ENCODE measurements at regions not wholly inside any gene's neighbourhood (a gene's known extent, or its start where the extent isn't known, plus 50 kb on each side); places are given as distances from the start of the nearest gene placed in this dataset.

DNA sequence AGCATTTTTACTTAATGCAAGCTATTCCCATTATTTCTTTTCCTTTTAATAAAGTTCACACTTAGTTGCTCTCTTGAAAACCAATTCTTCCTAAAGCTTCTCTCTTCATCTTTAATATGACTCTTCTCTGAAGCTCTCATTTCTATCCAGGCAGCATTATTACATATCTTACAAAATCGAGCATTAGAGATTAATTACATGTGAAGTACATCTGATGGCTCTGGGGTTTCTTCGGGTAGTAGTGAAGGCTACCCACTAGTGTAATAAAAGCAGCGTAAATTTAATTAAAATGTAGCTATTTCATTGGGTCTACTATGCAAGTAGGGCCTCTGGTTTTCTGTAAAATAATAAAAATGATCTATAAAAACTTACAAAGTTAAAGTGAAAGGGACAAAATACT lies 513.6 kb upstream of the DPH6 start:
- ChIA-PET POLR2A (no interaction called here), CTCF (no interaction called here)
- H3K9me3 Mint-ChIP-seq (ENCODE audit: unreplicated experiment), result no peaks in the 10 kb centered on the region

DNA sequence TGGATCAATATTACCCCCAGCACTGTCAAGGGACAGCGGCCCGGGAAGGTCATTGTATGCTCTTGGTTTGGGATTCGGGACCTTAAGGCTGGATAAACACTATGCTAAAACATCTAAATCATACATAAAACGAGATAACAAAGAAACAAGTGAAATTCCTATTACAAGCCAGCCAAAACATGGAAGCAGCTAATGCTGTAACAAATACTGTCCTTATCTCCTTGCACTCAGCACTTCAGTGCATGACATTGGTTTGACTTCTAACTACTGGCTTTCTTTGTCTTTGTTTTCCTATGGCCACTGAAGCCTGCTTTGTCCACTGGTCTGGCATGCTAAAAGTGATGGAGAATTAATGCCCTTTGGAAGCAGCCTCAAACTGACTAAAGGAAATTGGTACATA lies 516.4 kb upstream of the DPH6 start:
- ChIA-PET POLR2A (no interaction called here), CTCF (no interaction called here)
- no peaks in the 10 kb centered on the region for H3K4me1 Mint-ChIP-seq (ENCODE audit: low read depth, unreplicated experiment)
- Histone ChIP-seq H3K9me3 (no peaks in the 10 kb centered on the region), H3K36me3 (ENCODE audit: control insufficient read depth, insufficient read depth, low read length) (no peaks in the 10 kb centered on the region), H3K27me3 (replicated peaks; ENCODE audit: control insufficient read depth, insufficient read depth, low read length) (no peaks in the 10 kb centered on the region), H3K4me1 (no peaks in the 10 kb centered on the region), H3K4me3 (ENCODE audit: low read depth, low read length) (no peak overlapping the region)
- no peak for DNase-seq
- no peaks in the 10 kb centered on the region for H3K36me3 Mint-ChIP-seq (ENCODE audit: insufficient read depth, unreplicated experiment)
- no peak overlapping the region for H3K4me3 Mint-ChIP-seq (ENCODE audit: unreplicated experiment)
- no peaks in the 10 kb centered on the region for H3K27me3 Mint-ChIP-seq (ENCODE audit: insufficient read depth, unreplicated experiment)
- no peak overlapping the region for H3K27ac Mint-ChIP-seq (ENCODE audit: unreplicated experiment)
- no TSS peak for BruUV-seq (replicated peaks)
- no peaks in the 10 kb centered on the region for H3K9me3 Mint-ChIP-seq (ENCODE audit: unreplicated experiment)
- no peak for TF ChIP-seq CTCF (IDR thresholded peaks at IDR 0.05; ENCODE audit: insufficient read depth in 1 of 2, low read depth in 1 of 2, low read length in 1 of 2, severe bottlenecking in 1 of 2, unreplicated experiment in 1 of 2)
- intact Hi-C loops (cut with micrococcal nuclease; ENCODE audit: unreplicated experiment), result no loop called here

More for the DNA sequence above, 513.6 kb upstream of the DPH6 start:
- Mint-ChIP-seq H3K4me3 (ENCODE audit: unreplicated experiment) (no peak overlapping the region), H3K4me1 (ENCODE audit: low read depth, unreplicated experiment) (no peaks in the 10 kb centered on the region), H3K27ac (ENCODE audit: unreplicated experiment) (no peak overlapping the region), H3K36me3 (ENCODE audit: insufficient read depth, unreplicated experiment) (no peaks in the 10 kb centered on the region), H3K27me3 (ENCODE audit: insufficient read depth, unreplicated experiment) (no peaks in the 10 kb centered on the region)
- DNase-seq, result no peak
- H3K36me3 ChIP-seq (ENCODE audit: control insufficient read depth, insufficient read depth, low read length), result no peaks in the 10 kb centered on the region
- no peak overlapping the region for H3K4me3 ChIP-seq (ENCODE audit: low read depth, low read length)
- no peaks in the 10 kb centered on the region for H3K27me3 ChIP-seq (replicated peaks; ENCODE audit: control insufficient read depth, insufficient read depth, low read length)
- H3K9me3 ChIP-seq, result peaks cover 7% of the 10 kb centered on the region; the same call in 1 of the 2 replicates
- no peak for TF ChIP-seq CTCF (IDR thresholded peaks at IDR 0.05; ENCODE audit: insufficient read depth in 1 of 2, low read depth in 1 of 2, low read length in 1 of 2, severe bottlenecking in 1 of 2, unreplicated experiment in 1 of 2)
- BruUV-seq (replicated peaks), result no TSS peak
- no peaks in the 10 kb centered on the region for H3K4me1 ChIP-seq
- intact Hi-C loops (cut with micrococcal nuclease; ENCODE audit: unreplicated experiment), result no loop called here

DNA sequence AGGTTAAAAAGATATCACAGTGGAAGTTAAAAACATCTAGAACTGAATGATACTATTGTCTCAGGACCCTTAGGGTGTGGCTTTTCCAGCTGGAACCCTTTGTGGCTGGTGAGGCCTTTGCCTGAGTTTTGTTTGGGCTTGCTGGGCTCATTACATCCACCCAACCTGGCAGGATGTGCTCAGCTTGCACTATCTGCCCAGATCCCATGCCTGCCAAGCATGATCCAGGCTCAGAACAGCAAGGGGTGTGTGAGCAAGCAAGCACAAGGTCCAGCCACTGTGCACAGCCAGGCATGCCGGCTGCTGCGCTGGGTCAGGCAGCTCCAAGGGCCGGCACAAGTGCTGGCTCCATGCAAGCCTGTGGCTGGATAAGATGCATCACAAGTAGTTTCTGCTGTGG lies 512.7 kb upstream of the CDIN1 start:
- Mint-ChIP-seq H3K27me3 (ENCODE audit: insufficient read depth, unreplicated experiment) (no peaks in the 10 kb centered on the region), H3K4me3 (ENCODE audit: unreplicated experiment) (no peak overlapping the region), H3K4me1 (ENCODE audit: low read depth, unreplicated experiment) (no peaks in the 10 kb centered on the region), H3K36me3 (ENCODE audit: insufficient read depth, unreplicated experiment) (no peaks in the 10 kb centered on the region), H3K27ac (ENCODE audit: unreplicated experiment) (no peak overlapping the region), H3K9me3 (ENCODE audit: unreplicated experiment) (no peaks in the 10 kb centered on the region)
- DNase-seq, result no peak
- CTCF ChIA-PET, result no interaction called here
- H3K9me3 ChIP-seq, result no peaks in the 10 kb centered on the region
- H3K27me3 ChIP-seq (replicated peaks; ENCODE audit: control insufficient read depth, insufficient read depth, low read length), result no peaks in the 10 kb centered on the region
- POLR2A ChIA-PET, result no interaction called here
- BruUV-seq (replicated peaks), result no TSS peak
- no peaks in the 10 kb centered on the region for H3K4me1 ChIP-seq
- H3K4me3 ChIP-seq (ENCODE audit: low read depth, low read length), result no peak overlapping the region
- no peaks in the 10 kb centered on the region for H3K36me3 ChIP-seq (ENCODE audit: control insufficient read depth, insufficient read depth, low read length)
- intact Hi-C loops (cut with micrococcal nuclease; ENCODE audit: unreplicated experiment), result no loop called here
- no peak for TF ChIP-seq CTCF (IDR thresholded peaks at IDR 0.05; ENCODE audit: insufficient read depth in 1 of 2, low read depth in 1 of 2, low read length in 1 of 2, severe bottlenecking in 1 of 2, unreplicated experiment in 1 of 2)

Data from Caco-2 (cell line).